SU-DHL-6 (cell line): ENCODE measurements at regions not wholly inside any gene's neighbourhood (a gene's known extent, or its start where the extent isn't known, plus 50 kb on each side); places are given as distances from the start of the nearest gene placed in this dataset.
"Not testable (repeated sequence)": the region's sequence is repeated elsewhere in the genome, so short reads cannot be mapped to it uniquely, and the experiment has no call there.

ENCODE experiments used
- EZH2phosphoT487 ChIP-seq: fragments of 200-600 bp; sonication (generic), shearing (Covaris generic); conservative IDR thresholded peaks from 2 replicates; pipeline ENCODE4 v1.6.1; 2018; ENCODE audit warnings: mild to moderate bottlenecking, antibody characterized with exemption, low read length, moderate library complexity, mixed read lengths
- TF ChIP-seq, protein P1 (sequence below): fragments of 200-600 bp; sonication (generic); IDR thresholded peaks from one replicate; pipeline ENCODE4 v1.5.1; 2017; ENCODE audit warnings: antibody characterized with exemption, mild to moderate bottlenecking, low read length, moderate library complexity; ENCODE audit not compliant: insufficient read depth, poor library complexity, severe bottlenecking

DNA sequence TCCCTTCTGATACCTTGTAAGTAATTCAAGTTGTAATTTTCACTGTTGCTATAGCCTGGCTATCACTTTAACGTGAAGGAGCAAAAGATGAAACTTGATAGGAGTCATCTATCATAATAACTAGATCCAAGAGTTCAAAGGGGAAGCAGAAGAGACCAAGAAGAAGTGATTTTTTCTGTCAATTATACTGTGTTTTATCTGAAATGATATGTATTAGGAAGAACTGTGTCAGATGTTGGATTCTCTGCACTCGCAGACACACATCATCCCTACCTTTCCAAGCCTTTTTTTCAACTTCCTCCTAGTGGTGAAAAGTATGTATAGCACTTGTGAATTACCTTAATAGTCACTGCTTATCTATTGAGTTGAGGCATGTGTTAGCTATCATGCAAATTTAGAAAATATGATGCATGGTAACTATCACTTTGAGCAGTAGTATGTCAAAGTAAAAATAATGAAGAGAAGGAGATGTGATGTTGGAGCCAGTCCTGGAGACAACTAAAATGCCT is 864.2 kb downstream of the PRIM2 start:
- TF ChIP-seq, protein P1, sequence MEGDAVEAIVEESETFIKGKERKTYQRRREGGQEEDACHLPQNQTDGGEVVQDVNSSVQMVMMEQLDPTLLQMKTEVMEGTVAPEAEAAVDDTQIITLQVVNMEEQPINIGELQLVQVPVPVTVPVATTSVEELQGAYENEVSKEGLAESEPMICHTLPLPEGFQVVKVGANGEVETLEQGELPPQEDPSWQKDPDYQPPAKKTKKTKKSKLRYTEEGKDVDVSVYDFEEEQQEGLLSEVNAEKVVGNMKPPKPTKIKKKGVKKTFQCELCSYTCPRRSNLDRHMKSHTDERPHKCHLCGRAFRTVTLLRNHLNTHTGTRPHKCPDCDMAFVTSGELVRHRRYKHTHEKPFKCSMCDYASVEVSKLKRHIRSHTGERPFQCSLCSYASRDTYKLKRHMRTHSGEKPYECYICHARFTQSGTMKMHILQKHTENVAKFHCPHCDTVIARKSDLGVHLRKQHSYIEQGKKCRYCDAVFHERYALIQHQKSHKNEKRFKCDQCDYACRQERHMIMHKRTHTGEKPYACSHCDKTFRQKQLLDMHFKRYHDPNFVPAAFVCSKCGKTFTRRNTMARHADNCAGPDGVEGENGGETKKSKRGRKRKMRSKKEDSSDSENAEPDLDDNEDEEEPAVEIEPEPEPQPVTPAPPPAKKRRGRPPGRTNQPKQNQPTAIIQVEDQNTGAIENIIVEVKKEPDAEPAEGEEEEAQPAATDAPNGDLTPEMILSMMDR = not testable (repeated sequence)
- TF ChIP-seq EZH2phosphoT487 = not testable (repeated sequence)
